ENCODE measurements at regions not wholly inside any gene's neighbourhood (a gene's known extent, or its start where the extent isn't known, plus 50 kb on each side); places are given as distances from the start of the nearest gene placed in this dataset.
"Not testable (repeated sequence)": the region's sequence is repeated elsewhere in the genome, so short reads cannot be mapped to it uniquely, and the experiment has no call there.

DNA sequence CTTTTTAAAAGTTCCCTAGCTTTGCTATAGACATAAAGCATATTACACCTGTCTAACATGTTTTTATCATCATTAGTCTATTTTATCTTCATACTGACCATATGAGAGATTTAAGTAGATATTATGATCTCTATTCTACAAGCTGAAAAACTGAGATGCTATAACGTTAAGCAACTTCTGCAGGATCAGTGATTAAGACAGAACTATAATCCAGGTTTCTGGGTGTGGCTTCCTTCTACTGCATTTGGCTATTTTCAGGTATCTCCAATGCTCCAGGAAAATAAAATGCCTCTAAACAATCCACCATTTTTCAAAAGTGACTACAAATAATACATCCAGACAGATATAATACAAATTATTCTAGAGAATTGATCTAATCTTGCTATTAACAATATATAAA is 53.4 kb downstream of the RGS2 start:
- DNase-seq, result no peak

DNA sequence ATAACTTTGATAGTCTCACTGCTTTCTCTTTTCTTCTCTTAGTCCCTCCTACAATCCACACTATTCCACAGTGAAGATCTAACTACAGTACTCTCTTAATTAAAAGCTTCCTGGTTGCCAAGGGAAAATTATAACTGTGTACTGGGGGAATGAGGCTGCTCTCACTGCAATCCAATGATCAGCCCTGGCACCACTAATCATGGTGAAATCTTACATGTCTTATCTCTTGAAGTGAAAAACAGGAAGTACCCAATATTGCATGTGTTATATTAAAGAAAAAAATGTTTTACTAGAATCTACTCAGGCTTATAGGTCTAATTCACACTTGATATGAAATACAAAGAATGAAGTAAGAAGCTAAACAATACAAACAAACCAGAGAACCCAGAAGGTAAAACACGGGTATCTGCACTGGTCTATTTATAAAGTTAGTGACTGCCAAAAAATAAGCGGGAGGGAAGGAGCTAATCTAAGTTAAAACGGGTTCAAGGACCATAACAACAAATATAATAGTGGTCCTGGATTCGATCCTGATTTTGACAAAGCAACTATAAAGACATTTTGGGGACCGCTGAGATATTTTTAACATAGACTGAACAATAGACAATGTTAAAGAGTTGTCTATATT is 57.5 kb downstream of the RGS2 start:
- no peak for DNase-seq

DNA sequence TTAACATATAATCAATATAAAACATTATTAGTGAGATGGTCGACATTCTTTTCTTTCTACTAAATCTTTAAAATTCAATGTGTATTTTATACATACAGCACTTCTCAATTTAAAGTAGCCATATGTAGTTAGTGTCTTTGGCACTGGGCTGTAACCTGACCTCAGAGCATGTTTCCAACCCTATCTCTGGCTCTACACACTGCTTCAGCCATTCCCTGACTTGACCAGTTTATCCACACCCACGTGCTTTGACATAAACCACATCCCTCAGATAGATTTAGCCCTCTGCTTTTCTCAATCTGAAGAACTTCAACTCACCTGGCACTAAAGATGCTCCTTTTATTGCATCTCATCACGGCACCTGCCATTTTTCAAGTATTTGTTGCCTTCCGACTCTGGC is 58.3 kb downstream of the RGS2 start:
- DNase-seq, result no peak

DNA sequence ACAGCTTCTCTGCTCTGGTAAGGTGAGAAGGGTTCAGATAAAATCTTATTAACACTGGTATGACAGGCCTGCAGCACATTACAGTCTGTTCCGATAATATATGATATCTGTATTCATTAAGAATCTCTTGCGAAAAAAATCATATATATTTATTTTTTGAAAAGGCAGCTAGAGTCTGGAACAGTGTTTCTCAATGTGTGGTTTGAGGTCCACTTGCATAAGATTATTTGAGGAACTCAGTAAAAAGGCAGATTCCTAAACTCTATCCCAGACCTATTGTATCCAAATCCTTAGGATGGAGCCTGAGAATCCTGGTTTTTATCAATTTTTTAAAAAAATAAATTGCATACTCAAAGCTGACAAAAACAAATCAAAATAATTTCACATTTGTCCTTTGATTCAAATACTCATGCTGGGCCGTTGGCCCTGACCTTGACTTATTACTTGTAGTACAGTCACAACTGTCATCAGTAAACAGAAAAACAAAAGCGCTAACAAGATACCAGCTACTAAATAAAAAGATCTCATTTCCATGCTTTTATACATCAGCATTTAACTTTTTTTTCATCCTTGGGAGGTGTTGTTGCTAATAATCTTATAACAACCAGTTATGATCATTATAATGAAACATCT is 60.6 kb downstream of the RGS2 start:
- no peak for DNase-seq

DNA sequence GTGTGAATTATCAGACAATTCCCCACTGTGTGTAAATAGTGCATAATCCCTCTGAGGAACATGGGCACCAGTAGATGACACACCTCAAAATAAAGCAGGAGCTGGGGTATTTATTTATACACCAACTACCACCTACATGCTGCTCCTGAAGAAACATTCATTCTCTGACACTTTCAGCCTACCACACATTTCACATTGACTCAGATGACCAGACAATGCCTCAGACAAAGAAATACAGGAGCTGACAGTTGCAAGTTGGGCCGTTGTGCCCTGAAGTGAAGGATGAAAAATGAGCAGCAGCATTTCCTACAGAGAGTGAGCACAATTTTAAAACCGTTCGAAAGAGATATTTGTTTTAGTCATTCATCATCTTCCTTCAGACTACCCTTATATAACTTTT is 63.2 kb downstream of the RGS2 start:
- no peak for DNase-seq

DNA sequence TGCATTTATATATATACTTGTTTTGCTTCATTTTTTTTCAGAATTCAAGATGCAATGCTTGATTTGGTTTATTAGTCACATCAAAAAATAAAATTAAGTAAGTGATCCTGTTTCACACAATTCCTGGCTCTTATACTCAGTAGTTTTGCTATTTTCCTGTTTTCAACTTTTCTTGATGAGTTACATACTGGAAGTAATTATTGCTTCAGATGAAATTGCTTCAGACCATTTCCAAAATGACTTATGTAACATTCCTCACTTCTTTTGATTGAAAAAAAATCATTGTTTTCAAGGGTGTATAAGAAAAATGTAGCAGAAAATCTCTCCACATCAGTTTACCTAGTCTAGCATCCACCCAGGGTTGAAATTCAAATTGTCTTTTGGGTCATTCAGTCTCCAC is 65.0 kb downstream of the RGS2 start:
- no peak for DNase-seq

DNA sequence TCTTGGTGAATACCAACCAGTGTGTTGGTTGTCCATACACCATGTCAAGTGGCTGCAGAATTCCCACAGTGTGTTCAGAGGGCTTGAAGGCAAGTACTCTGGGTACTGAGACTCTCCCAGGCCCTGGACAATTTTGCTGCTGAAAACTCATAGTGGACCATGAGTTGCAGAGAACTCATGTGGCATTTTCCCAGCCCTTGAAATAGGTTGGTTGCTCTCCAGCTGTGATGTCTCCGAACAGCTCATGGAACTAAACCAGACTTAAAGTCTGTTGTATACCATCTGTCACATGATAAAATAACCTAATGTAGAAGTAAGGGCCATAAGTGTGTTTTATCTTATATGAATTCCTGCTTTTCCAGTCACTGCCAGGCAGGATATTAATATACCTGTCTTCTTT is 67.8 kb downstream of the RGS2 start:
- no peak for DNase-seq

DNA sequence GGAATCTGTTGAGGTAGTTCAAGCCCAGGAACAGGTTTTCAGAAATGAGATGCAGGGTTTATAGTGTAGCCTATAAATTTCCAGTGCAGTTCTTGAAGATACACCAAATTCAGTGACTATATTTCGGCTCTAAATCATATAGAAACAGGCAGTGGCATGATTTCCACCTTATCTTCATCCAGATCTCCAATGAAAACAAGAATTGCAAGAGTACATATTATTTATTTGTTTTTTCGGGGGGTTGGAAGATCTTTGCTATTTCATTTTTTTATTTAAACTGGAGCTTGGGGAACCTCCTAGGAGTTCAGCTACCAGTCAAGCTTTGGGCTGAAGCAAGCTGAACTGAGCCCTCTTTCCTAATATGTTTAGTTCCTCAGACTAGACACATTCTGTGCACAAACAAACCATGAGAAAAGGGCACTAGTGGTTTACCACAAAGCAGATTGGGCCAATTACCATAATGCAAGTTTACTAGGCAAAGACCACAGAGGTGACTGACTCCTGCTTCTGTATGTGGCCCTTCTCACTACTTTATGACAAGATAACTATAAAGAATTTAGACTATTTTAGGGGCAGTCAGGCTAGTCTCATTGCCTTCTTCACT is 68.5 kb downstream of the RGS2 start:
- DNase-seq, result no peak

DNA sequence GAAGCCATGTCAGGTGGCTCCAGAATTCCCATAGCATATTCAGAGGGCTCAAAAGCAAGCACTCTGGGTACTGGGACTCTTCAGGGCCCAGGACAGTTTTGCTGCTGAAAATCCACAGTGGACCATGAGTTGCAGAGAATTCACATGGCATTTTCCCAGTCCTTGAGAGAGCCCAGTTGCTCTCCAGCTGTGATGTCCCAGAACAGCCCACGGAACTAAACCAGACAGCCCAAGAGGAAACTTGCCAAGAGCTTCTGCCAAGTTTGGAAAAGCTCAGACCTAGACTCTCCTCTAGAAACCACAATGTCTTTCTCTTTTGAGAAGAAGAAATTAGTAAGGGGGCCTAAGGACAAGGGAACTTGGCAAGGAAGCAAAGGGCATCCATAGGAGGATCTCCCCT is 69.4 kb downstream of the RGS2 start:
- no peak for DNase-seq

DNA sequence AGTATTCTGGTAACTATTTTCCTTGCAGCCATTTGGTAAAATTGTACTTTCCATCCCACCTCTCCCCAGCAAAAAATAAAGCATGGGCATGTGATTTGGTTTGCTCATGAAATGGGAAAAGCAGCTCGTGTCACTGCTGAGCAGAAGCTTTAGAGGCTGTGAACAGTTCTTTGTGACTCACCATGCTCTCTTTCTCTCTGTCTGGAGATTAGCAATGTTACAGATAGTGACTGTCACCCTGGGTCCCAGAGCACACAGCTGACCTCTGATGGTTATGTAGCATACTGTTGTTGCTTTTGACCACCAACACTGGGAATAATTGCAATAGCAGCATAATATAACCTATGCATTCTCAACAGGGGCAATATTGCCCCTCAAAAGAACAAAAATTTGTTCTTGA is 70.6 kb downstream of the RGS2 start:
- no peak for DNase-seq

DNA sequence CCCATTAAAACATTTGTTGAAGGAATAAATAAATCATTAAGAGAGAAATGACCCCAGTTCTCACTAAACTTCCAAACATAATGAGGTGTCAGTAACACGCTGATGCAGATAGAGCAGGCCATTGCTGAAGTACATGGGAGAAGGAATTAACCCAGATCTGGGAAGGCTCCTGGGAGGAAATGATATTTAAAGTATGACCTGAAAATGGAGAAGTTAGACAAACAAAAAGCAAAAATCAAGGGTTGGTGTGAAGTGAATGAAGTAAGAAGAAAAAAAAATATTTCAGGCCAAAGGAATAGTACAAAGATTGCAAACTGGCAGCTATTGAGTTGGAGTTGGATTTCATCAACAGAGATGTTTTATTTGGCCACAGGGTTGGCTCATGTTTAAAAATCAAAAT is 71.4 kb downstream of the RGS2 start:
- DNase-seq, result no peak

DNA sequence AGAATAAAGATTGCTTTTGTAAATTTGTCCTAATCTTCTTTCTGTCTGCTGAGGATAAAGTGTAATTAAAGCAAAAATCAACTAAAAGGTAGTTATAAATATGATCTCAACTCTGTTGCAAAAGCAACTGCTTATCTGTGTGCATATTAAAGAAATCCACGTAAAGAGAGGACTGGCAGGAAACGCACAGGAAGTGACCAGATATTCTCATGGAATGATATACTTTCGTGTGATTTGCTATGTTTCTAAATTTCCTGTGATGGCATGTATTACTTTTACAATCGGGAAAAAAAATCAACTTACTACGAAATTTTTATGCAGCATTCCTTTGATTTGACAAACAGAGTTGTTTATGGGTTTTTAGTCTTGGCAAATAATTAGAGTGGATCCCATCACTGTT is 75.4 kb downstream of the RGS2 start:
- no peak for DNase-seq

DNA sequence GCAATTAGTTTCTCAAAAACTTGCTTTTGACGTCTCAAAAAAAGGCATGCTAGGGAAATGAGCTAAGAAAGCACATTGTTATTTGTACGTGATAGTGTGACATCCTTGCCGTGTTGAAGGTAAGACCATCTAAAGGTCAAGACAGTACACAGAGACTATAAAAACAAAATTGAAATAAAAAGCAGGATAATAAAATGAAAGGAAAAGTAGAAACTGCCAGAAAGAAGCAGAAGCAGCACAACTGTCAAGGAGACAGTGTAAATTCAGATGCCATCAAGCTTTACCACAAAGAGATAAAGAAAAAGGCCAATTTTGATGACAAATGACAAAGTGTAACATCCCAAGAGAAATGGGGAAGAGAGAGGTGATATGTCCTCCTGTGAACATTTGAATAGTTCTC is 76.5 kb downstream of the RGS2 start:
- not testable (repeated sequence) for DNase-seq

DNA sequence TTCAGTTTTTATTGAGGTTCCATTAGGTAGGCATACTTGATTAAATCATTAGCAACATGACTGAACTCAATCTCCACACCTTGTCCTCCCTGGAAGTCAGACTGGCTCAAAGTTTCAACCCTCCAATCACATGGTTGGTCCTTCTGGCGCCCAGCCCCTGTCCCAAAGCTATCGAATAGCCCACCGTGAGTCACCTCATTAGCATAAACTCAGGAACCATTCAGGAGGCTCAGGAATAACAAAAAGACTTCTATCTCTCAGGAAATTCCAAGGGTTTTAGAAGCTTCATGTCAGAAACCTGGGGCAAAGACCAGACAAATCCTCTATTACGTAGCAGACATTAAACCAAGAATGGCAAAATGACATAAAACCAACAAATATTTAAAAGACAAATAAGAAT is 78.6 kb downstream of the RGS2 start:
- no peak for DNase-seq

DNA sequence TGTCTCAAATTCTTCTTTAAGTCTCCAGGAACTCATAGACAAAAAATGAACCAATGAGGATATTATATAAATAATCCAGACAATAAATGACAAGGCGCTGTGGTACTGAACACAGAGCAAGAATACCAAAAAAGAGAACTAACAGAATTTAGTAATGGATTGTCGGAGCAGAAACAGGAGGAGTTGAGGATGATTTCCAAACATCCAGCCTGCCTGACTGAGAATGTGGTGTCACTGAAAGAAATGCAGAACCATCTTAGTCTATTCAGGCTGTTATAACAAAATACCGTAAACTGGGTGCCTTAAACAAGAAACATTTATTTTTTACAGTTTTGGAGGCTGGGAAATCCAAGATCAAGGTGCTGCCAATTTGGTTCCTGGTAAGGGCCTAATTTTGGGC is 79.7 kb downstream of the RGS2 start:
- no peak for DNase-seq

DNA sequence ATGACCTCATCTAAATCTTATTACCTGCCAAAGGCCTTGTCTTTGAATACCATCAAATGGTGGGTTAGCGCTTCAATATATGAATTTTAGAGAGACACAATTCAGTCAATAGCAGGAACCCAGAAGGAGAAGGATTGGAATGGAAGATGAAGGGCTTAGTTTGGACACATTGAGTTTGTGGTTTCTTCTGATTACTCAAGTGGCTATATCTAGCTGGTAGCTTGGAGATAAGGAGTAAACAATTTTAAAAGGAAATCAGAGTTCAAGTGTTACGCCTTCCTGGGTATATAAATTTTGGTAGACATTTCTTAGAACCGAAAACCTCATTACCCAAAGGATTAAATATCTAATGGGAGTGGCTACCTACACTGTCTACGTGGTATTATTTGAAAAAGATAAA is 80.2 kb downstream of the RGS2 start:
- no peak for DNase-seq

DNA sequence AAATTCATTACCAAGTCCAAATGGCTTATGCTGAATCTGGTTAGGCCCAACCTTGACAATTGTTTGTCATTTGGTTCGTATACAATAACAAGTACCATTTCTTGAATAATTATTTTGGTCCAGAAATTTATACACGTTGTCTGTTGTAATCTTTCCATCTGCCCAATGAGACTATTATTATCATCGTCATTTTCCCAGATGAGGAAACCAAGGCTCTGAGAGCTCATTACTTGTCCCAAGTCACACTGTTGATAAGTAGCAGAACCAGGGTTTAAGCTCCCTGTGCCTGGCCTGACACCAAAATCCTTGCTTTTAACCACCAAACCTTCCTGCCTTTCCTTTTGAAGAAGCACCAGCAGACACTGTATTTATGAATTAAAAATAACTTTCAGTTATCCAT is 81.3 kb downstream of the RGS2 start:
- no peak for DNase-seq

DNA sequence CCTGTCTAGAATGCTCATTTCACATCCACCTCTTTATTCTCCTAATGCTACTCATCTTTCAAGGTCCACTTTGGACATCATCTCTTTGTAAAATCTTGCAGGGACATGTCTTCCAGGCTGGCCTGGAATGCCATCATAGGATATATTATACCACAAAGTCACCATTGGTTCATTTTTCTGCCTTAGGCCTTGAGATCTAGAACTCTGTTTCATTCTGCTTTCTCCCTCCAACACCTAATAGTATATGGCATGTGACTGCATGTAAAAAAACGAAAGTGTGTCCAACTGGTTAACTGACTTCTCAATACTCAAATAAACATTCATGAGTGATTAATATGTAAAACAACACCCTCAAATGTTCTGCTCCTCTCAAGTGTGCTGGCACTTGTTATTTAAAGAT is 84.1 kb downstream of the RGS2 start:
- no peak for DNase-seq

DNA sequence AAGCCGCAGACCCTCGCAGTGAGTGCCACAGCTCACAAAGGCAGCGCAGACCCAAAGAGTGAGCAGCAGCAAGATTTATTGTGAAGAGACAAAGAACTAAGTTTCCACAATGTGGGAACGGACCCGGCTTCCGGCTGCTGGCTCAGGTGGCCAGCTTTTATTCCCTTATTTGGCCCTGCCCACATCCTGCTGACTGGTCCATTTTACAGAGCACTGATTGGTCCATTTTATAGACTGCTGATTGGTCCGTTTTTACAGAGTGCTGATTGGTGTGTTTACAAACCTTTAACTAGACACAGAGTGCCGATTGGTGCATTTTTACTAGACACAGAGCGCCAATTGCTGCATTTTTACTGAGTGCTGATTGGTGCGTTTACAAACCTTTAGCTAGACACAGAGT is 86.6 kb downstream of the RGS2 start:
- not testable (repeated sequence) for DNase-seq

DNA sequence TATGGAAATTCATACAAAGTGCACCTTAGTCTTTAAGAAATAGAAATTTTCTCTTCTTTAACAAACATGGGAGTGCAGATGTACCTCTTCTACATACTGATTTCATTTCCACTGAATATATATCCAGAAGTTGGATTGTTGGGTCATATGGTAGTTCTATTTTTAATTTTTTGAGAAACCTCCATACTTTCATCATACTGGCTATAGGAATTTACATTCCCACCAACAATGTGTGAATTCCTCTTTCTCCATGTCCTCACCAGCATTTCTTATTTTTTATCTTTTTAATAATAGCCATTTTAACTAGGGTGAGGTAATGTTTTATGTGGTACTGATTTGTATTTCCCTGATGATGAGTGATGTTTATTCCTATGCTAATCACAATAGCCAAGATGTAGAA is 87.5 kb downstream of the RGS2 start:
- no peak for DNase-seq

DNA sequence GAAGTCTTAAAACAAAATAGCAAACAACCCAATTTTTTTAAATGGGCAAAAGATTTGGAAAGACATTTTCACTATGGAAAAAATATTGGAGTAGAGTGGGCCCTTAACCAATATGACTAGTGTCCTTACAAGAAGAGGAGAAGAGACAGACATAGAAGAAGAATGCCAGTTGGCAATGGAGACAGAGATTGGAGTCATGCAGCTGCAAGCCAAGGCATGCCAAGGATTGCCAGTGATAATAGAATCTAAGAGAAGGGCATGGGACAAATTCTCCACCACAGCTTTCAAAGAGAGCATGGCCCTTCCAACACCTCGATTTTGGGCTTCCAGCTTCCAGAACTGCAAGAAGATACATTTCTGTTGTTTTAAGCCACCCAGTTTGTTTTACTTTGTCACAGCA is 92.7 kb downstream of the RGS2 start:
- DNase-seq, result no peak

DNA sequence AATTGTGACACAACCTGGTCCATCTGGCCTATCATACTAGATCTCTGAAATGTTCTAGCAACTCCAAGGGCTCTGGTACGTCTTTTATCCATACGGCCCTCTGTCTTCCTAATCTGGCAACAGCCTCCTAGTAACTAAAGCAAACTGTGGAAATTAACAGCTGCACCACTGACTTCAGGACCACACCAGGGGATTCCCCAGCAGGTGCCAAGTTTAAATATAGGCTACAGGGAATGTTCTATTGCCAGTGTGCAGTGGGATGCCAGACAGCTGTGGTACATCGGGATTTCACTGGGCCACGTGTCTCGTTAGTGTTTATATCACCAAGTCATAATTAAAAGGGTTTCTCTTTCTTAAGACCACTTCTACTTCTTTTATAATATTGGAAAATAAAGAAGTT is 94.3 kb downstream of the RGS2 start:
- no peak for DNase-seq

DNA sequence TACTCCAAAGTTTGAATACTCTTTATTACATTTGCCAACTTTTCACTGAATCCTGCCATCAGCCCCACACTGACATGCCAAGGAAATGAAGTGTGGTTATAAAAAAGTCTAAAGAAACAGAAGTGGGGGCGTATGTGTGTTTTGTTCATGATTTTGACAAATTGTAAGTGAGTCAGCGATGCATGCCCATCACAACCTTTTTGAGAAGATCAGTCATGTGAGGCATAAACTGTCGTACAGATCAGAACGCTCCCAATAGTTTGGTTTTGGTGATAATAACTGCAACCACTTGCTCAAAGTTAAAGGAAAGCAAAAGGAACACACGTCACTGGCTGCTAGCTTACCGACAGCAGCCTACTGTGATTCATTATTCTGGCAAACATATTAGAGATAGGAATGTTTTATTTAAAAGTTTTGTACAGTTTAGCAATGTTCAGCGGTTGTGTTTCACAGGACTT is 95.6 kb downstream of the RGS2 start:
- no peak for DNase-seq

DNA sequence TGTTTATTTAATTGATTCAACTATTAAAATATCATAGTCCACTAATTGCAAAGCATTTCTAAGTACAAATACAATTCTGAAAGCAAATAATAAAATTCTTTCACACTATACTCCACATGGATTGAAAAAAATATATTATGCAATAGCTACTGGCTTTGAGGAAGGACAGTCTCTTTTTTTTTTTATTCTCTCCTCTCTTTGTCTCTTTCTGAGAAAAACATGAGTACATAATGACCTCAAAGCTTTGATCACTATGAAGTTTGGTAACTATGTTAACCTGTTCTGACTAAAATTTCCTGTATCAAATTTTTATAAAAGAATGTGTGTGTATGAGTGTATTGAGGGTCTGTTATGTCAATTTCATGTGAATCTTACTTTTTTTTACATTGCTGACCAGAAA is 96.2 kb downstream of the RGS2 start:
- no peak for DNase-seq

DNA sequence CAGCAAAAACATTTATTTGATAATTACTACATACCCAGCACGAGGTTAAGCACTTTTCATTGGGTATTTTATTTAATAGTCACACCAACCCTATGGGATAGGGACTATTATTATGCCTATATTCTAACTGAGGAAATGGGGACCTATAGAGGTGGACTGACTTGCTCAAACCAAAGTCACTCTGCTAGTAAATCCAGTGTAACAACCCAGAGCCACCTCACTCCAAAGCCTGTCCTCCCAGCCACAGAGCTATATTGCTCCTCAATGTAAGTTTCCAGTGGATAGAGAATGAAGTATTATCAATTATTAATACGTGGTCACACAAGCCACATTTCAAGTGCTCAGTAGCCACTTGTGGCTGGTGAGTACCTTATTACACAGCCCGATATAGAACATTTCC is 97.5 kb downstream of the RGS2 start:
- no peak for DNase-seq
